T-helper 2 cell treated with Interferon-gamma antibody and Interleukin-4, amounts not matched to agents 100 ng/mL and 5 ng/mL, for 36 hours (primary cell): ENCODE measurements at regions not wholly inside any gene's neighbourhood (a gene's known extent, or its start where the extent isn't known, plus 50 kb on each side); places are given as distances from the start of the nearest gene placed in this dataset.

Experiments
- intact Hi-C: fragments of 100-400 bp; cut with micrococcal nuclease; formaldehyde crosslinking; loops from one replicate; pipeline ENCODE4 v1.15.1; 2023

DNA sequence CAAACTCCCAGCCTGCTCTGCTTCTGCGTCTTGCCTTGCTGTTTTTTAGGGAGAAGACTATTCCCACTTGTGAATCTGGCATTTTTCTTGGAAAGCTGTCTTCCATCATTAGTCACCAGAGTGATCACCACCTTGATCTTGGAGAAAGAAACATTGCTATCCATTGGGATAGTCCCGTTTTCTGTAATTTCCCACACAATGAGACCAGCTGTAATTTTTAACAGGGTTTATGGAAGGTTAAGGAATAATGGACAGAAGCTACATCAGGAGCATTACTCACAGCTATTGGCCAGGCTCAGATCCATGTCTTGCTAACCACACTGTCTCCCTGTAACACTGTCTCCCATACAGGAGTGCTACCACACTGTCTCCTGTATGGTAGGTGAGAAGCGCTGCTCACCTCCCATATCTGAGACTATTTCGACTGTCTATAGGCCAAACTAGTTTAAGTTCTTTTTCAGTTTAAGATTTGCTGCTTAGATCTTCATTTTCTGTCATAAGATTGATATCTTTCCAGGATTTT lies 523.0 kb downstream of the SPRY1 start:
- intact Hi-C loops = no loop called here

DNA sequence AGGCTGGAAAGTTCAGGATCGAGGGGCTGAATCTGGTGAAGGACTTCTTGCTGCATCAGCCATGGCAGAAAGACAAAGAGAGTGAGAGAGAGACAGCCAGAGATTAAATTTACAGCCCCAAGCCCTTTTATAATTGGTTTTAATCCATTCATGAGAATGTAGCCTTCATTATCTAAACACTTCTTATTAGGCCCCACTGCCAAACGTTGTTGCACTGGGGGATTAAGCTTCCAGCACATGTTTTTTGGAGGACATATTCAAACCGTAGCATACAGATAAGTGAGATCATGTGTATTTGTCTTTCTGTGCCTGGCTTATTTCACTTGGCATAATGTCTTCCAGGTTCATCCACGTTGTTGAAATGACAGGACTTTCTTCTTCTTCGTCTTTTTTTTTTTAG lies 524.7 kb downstream of the SPRY1 start:
- intact Hi-C loops = no loop called here

DNA sequence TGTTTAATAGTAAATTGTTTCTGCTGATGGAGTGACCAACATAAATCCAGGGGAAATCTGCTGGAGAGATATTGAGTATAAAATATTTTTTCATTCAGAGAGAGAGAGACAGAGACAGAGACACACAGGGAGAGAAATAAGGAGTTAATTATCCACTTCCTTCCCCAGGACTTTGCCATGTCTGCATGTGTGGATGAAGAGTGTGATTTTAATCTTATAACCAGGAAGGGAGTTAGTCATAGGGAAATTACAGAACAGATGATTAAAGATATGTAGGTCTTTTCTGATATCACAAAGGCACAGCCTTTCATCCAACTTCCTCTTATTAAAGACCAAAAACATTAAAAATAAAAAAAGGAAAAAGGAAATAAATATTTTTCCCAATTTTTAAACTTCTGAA lies 526.3 kb downstream of the SPRY1 start:
- intact Hi-C loops = no loop called here

DNA sequence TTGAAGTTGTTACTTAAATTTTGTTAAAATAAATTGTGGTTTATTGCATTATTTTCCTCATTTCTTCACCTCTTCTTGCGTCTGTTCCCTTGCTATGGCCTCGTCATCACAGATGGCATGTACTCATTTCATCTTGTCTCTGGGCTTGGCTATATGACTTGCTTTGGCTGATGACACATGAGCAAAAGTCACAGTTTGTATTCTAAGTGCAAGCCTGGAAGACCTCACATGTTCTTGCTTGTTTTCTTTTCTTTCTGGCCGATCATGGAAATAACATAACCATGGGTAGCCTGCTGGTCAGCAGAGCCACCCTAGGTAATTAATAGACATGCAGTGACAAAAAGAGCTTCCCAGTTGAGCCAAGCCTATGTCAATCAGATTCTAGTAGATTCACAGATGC lies 527.9 kb downstream of the SPRY1 start:
- intact Hi-C loops = no loop called here

DNA sequence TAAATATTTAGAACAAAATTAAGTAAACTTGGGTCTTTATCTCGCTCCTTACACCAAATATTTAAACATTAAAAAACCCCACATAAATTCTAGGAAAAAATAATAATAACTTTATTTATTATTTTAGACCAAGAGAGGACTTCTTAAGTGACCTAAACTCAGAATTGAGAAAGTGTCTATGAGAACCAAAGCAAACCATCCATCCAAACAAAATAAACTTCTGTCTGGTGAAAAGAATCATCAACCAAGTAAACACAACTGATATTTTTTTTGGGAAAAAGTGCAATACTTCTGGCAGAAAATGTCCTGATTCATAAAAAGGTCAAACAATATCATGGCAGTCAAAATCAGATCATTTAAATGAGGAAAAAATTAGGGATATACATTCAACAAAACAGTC lies 533.0 kb downstream of the SPRY1 start:
- intact Hi-C loops = no loop called here

DNA sequence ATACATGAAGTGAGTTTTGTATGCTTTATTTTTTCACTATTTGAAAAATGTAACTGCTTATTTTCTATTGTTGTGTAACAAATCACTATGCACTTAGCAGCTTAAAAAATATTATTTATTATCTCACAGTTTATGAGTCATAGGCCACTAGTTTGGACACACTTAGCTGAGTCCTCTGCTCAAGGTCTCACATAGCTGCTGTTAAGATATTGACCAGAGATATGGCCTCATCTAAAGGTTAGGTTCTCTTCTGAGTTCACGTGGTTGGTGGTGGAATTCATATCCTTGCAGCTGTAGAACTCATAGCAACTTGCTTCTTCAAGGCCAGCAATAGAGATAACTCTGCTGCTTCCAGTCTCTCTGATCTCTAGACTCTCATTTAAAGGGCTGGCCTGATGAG lies 534.4 kb downstream of the SPRY1 start:
- intact Hi-C loops = no loop called here

DNA sequence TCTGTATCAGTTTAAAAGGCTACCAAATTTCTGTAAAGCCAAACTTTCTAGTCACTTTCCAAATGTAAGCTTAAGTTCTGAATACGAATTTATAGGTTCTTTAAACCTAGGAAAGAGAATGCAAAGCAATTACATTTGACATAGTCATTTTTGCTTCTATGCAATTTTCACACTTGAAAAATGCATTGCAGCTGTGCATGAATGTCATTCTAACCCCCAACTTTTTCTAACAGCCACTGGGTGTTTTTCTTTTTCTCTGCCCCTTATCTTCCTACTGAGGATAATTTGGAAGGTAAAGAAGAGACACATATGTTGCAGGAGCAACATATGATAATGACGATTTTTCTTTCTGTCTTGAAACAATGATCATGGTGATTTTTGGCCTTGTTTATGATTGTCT lies 537.5 kb downstream of the SPRY1 start:
- intact Hi-C loops = no loop called here

DNA sequence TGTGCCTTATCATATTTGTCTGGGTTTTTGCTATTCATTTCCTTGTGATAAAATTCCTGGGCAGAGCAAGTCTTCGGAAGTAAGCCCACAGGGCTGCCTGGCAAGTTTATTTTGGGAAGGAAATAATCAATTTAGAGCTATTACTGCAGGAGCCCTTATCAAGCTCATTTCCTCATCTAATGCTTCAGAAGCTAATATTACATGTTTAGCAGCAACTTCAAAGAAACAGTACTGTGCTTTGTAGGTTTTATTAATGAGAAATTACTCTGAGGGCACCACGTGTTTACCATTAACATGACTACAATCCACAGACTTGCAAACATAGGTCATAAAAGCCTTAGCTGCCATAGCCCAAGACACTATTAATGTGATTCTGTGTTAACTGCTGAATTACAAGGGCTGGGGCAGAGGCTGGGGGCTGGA lies 540.0 kb downstream of the SPRY1 start:
- intact Hi-C loops = no loop called here

DNA sequence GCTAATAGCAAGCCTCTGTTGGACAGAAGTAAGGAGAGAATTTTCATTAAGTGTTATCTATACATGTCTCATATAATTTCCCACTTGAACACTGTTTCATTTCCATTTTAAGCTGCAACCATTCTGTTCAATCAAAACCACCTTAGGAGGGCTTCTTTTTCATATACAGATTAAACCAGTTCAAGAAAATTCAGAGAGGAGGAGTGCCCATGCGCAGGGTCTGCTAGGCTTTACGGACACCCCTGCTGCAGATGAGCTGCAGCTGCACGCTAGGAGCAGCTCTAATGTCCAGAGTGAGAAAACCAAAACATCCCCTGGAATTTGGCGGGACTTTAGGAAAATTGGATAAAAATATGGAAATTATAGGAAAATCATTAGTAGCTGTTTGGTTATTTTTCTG lies 541.0 kb downstream of the SPRY1 start:
- intact Hi-C loops = no loop called here

DNA sequence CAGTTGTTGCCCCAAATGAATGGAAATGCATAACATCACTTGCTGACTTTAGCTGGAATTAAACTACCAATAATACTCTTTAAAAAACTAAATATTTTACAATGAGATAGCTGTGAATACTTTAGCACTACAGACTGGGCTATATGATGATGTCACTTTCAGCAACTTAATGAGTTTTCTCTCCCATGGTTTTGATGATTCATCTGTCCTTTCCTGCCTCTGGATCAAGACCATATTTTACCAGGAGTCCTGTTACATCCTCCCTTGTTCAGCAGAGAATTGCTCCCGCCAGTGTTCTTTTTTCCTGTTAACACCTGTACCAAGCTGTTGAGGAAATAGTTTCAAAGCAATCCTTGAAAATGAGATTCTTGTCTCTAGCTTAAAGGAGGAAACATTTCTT lies 543.0 kb downstream of the SPRY1 start:
- intact Hi-C loops = no loop called here

DNA sequence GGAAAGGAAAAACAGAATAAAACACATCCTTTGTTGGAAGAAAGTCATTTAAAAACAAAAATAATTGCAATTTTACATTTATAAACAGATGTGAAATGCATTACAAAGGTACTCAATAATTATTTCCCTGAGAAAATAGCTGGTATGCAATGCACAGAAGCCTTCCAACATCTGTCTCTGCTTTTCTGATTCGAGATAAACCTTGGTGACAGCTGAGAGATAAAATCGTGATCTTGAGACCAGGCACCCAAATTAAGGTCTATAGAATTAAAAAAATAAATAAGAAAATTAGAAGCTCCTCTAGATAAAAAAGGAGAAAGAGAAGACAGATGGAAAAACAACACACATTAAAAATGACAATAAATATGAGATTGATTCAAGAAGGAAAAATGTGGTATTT lies 544.0 kb downstream of the SPRY1 start:
- intact Hi-C loops = no loop called here

DNA sequence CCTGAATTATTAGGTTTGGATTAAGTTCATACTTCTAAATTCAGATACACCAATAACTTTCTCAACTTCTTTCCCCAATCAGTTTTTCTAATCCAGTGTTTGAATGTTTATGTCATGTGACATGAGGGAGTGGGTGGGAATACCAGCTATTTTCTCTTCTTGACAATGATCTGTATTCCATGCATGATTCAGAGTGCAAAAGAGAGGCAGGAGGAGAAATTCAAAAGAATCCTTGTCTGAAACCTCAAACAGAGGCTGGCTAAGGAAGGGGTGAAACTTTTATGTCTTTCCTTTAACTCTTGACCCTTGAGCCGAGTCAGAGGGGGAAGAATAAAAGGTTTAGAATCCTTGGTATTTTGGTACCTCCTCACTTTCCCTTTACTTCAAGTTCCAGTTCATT lies 544.7 kb downstream of the SPRY1 start:
- intact Hi-C loops = no loop called here

DNA sequence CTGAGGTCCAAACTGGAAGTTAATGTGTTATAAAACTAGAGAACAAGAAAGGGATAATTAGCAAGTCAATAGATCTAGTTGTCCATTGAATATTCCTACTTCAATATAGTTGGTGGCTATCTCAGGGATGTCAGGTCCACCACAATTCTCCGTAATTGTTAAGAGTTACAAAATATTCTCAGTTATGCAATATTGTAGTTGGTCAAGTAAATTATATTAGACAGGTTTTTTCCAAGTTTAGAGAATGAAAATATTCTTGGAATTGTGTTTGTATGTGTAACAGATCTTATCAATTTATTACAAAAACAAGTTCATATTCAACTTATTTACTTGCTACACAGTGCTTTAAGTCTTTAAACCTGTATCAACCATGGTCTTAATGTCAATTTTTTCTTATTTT lies 547.4 kb downstream of the SPRY1 start:
- intact Hi-C loops = no loop called here

DNA sequence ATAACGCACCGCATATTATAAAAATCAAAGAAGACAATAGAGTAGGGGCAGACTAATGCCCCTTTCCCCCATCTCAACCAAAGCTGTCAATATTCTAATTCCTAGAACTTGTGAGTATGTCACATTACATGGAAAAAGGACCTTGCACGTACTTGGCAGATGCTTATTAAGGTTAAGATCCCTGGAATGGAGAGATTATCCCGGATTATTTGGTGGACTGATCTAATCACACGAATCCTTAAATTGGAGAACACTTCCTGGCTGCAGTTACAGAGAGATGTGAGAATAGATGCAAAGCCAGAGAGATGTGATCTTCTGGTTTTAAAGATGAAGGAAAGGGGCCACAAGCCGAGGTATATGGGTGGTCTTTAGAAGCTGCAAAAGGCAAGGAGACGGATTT lies 548.7 kb downstream of the SPRY1 start:
- intact Hi-C loops = no loop called here

DNA sequence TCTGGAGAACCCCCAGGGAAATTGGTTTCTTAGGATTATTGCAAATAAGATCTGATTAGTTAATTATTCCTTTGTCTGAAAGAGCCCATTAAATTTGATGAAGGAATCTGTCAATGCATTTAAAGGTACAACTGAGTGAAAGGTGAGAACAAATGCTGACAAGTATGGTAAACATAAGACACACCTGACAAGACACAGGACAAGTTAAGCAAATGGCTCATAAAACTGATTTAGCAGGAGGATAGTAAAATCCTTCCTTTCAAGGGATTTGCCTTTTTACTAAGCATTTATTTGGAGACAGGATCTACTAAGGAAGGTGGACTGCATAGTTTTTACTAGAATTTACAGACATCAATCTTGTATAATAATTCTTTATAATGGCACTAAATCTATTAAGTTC lies 553.9 kb downstream of the SPRY1 start:
- intact Hi-C loops = no loop called here

DNA sequence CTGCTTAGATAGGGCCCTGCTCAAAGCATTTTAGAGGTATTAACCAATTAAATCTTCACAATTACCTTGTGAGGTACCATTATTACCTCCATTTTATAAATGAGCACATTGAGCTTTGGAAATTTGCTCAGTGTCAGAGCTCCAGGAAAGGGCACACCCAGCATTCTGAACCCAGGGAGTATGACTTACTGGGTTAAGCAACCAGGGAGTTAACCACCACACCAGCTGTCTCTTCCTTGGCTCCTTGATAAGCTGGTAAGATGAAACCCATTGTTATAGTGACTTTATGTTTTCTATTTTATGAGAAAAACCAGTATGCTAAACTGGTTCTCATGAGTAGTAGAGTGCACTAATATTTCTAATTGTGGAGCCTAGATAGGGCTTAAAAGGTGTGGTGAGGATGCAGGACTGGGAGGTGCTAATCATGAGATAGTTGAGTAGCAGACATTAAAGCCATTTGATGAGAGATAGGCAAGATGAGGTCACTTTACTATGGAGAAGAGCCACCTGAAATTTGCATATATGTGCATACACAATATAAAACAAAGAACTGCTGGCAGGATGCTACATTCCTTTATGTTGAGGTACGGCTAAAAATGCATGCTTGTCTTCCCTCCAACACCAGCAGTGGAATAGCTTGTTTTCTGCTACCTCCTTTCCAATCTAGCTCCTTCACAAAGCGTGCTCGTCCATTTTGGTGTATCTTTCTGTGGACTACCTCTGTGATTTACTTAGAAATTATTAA lies 556.1 kb downstream of the SPRY1 start:
- intact Hi-C loops = no loop called here

DNA sequence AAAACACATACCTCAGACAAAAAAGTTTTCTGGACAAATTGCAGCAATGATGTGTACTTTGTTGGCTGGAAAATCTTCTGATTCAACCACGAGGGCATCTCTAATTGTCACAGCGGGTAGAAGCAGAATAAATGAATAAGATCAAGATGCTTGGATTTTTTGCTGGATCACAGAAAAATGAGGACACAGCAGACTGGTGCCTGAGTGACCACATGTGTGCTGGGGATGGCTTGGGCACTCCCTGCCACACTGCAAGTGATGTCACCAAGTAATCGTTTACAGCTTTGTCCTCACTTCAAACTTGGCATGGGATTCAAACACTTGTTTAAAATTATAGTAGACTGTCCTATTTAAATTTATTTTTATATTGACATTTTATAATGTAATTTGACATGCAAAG lies 557.0 kb downstream of the SPRY1 start:
- intact Hi-C loops = no loop called here

DNA sequence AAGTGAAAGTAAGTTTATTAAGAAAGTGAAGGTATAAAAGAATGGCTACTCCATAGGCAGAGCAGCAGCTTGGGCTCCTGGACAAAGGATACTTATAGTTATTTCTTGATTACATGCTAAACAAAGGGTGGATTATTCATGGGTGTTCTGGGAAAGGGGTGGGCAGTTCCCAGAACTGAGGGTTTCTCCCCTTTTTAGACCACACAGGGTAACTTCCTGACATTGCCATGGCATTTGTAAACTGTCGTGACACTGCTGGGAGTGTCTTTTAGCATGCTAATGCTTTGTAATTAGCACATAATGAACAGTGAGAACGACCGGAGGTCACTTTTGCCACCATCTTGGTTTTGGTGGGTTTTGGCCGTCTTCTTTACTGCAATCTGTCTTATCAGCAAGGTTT lies 557.6 kb downstream of the SPRY1 start:
- intact Hi-C loops = no loop called here

DNA sequence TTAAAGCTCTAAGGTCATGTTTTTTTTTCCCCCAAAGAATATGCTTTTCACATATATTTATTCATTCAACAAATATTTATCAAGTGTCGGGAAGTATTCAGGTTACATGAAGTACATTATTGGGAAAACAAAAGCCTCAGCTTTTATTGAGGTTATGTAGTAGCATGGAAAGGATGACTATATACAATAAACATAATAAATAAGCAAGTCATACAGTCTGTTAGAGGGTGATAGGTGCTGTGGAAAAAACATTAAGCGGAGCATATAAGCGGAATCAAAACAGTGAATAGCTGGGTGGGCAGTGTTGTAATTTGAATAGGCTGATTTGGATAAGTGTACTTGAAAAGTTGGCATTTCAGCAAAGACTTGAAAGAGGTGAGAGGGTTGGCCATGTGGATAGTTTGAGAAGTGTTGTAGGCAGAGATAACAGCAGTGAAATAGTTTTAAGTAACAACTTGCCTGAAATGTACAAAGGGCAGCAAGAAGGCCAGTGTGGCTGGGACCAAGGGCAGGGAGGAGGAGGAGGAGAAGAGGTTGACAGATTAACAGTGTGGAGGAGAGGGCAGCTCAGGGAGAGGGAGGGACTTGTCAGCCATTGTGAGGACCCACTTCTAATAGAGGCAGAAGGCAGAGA lies 558.7 kb downstream of the SPRY1 start:
- intact Hi-C loops = no loop called here

DNA sequence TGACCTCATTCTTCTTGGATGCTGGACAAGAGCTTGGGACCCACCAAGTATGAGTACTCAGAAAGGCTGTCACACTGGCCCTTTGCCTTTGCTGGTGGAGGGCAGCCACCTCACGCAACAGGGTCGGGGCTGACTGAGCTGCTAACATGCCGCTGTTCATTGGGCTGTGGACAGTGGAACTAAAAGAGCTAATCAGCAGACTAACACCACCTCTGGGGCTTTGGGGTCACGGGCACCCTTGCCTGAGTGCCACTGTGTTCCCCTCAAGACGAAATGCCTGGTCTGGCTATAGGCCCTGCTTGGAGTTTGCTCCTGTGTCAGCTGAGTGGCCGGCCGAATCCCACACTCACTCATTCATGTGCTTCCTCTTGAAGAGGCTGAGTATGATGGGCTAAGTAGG lies 559.6 kb downstream of the SPRY1 start:
- intact Hi-C loops = no loop called here

DNA sequence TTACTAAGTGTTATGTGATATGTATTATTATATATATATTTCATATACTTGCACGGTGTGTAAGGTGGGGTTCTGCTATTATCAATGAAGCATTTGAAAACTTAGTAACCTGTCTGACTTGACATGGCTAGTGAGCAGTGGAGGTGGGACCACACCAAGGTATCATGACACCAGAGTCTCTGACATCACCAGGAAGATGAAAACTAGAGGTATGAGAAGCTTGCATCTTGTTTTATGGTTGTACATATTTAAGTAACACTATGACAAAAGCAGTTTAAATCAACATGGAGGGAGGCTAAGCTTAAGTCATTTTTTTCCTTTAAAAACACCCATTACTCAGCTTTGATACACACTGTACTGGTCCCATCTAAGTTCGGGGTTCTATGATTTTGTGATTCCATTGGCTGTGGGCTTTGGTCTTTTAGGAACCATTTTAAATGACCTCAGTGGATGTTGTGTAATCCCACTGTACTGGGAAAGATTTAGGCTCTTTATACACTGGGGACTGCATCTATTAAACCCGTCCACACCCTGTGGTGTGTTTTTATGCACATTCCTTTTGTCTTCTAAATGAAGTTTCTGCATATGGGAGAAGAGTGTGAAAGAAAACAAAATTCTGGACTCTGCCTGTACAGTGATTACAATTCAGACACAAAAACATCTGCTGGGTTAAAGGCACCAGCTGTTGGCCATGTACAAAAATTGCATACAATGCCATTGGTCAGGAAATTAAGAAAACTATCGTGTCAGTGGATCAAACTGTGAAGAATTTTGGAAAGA lies 570.6 kb downstream of the SPRY1 start:
- intact Hi-C loops = no loop called here

DNA sequence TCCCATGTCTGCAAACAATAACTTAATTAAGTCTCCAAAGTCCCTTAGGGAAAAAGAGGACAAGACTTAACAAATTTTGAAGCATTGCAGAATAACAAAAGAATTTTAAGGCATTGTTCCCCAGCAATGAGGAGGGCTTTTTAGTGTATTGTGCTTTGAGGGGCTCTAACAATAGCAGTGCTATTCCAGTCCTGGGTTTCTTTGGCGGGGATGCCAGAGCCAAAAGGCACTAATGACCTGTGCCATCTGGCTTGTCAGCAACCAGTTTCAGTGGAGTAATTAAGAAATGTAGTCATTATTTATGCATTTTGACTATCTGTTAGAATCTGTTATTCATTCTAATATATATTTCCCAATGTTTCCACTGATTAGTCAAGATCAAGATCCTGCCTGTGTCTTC lies 575.4 kb downstream of the SPRY1 start:
- intact Hi-C loops = no loop called here
